GM10266 (cell line): ENCODE measurements at regions not wholly inside any gene's neighbourhood (a gene's known extent, or its start where the extent isn't known, plus 50 kb on each side); places are given as distances from the start of the nearest gene placed in this dataset.
"Not testable (repeated sequence)": the region's sequence is repeated elsewhere in the genome, so short reads cannot be mapped to it uniquely, and the experiment has no call there.

Experiments used
- DNase-seq: peaks from one replicate; pipeline ENCODE4 v3.0.0; 2012; ENCODE audit errors: extremely low spot score
- TF ChIP-seq, protein P1 (sequence below): IDR thresholded peaks from 2 replicates; pipeline ENCODE4 v1.5.1; 2012; ENCODE audit warnings: mild to moderate bottlenecking, low read depth; ENCODE audit not compliant: control insufficient read depth, insufficient read depth; ENCODE audit errors: missing control alignments

GRCh38 chr1:147053269-147053668 lies 115.1 kb downstream of the NBPF12 start:
- no peak for DNase-seq

GRCh38 chr1:147052677-147053076 lies 114.6 kb downstream of the NBPF12 start:
- no peak for DNase-seq
- TF ChIP-seq, protein P1, sequence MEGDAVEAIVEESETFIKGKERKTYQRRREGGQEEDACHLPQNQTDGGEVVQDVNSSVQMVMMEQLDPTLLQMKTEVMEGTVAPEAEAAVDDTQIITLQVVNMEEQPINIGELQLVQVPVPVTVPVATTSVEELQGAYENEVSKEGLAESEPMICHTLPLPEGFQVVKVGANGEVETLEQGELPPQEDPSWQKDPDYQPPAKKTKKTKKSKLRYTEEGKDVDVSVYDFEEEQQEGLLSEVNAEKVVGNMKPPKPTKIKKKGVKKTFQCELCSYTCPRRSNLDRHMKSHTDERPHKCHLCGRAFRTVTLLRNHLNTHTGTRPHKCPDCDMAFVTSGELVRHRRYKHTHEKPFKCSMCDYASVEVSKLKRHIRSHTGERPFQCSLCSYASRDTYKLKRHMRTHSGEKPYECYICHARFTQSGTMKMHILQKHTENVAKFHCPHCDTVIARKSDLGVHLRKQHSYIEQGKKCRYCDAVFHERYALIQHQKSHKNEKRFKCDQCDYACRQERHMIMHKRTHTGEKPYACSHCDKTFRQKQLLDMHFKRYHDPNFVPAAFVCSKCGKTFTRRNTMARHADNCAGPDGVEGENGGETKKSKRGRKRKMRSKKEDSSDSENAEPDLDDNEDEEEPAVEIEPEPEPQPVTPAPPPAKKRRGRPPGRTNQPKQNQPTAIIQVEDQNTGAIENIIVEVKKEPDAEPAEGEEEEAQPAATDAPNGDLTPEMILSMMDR = no peak

More at GRCh38 chr1:147053269-147053668, 115.1 kb downstream of the NBPF12 start:
- TF ChIP-seq, protein P1 = no peak

DNA sequence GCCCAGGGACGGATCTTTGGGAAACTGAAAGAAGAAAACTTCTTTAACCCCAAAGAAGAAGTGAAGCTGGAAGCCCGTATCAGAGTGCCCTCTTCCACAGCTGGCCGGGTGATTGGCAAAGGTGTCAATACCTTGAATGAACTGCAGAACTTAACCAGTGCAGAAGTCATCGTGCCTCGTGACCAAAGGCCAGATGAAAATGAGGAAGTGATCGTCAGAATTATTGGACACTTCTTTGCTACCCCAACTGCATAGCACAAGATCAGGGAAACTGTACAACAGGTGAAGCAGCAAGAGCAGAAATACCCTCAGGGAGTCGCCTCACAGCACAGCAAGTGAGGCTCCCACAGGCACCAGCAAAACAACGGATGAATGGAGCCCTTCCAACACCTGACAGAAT lies 114.0 kb downstream of the NBPF12 start:
- no peak for DNase-seq
- TF ChIP-seq, protein P1 = no peak

- no peak for DNase-seq
- TF ChIP-seq, protein P1 = no peak
These were observed 113.0 kb downstream of the NBPF12 start for GRCh38 chr1:147051136-147051535.

DNA sequence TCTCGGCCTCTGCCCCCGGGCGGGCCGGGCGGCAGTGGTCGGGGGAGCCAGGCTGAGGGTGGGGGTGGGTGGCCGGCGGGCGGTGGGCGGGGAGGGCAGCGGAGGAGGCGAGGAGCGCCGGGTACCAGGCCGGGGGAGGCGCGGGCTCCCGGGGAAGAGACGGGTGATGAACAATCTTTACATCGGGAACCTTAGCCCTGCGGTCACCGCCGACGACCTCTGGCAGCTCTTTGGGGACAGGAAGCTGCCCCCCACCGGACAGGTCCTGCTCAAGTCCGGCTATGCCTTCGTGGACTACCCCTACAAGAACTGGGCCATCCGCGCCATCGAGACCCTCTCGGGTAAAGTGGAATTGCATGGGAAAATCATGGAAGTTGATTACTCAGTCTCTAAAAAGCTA lies 112.5 kb downstream of the NBPF12 start:
- no peak for DNase-seq
- TF ChIP-seq, protein P1 = no peak

GRCh38 chr1:147046863-147047394 lies 108.8 kb downstream of the NBPF12 start:
- DNase-seq = not testable (repeated sequence)

DNA sequence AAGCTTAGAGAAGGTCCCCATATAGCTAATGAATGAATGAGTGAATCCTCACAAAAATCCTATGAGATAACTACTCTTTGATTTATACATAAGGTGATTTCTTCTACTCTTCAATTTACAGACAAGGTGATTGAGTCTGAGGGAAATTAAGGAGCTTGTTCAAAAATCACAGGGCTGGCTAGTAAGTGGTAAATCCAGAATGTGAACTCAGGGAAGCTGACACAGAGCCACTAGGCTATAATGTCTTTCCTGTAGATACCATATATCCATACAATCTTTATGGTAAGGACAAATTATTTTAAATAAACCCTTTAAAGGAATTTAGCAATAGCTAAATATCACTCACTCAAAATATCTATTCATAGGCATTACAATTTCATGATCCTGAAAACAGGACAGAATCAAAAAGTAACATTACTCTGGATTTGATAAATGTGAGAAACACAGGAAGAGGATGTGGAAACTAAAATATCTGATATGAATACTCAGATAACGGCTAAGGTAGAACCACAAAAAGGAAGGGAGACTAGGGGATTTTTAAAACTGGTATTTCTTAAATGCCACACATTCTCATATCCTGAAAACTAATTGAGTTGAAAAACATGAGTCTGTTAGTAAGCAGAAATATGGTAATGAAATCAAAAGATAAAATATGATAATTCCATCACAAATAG lies 108.2 kb downstream of the NBPF12 start:
- TF ChIP-seq, protein P1 = no peak
- DNase-seq = no peak
